Endothelial cell of umbilical vein (primary cell): ENCODE measurements at regions not wholly inside any gene's neighbourhood (a gene's known extent, or its start where the extent isn't known, plus 50 kb on each side); places are given as distances from the start of the nearest gene placed in this dataset.

Experiments
- BruUV-seq: library from RNA; stranded (reverse); fragments of 400-500 nt; replicated peaks from 2 replicates; lab custom pipeline; 2021; lab: Mats Ljungman, UMichigan
- CTCF ChIA-PET: fragments of 300-600, 350-600 bp; sonication (Branson Sonifier 250); formaldehyde crosslinking; loops from one replicate; lab custom pipeline; 2021; ENCODE audit warnings: antibody characterized with exemption, inconsistent platforms; lab: Charles Lee
- POLR2A ChIA-PET: fragments of 300-600, 350-600 bp; sonication (Branson Sonifier 250); formaldehyde crosslinking; loops from one replicate; lab custom pipeline; 2021; ENCODE audit warnings: antibody characterized with exemption, inconsistent platforms; lab: Charles Lee
- DNase-seq: peaks from one replicate; pipeline ENCODE4 v3.0.0-alpha.2; 2011; ENCODE audit warnings: low read depth, low spot score
- FAIRE-seq: peaks from 2 replicates; lab custom pipeline; 2011; peaks lifted over from hg19 to GRCh38; lab: Jason Lieb, UNC
- H2AFZ ChIP-seq: 2 replicates; pipeline ENCODE4 v1.6.0; 2012; ENCODE audit warnings: low read depth, low read length, control low read depth, inconsistent platforms
- H3K27ac ChIP-seq: 2 replicates; pipeline ENCODE4 v1.5.1; 2011; ENCODE audit warnings: low read depth, mild to moderate bottlenecking, control low read depth, low read length, moderate library complexity; ENCODE audit not compliant: insufficient read depth
- H3K27me3 ChIP-seq, 2 experiments: 2 replicates each; pipeline versions ENCODE4 v1.6.0 to v1.6.1; 2011; ENCODE audit warnings: low read length in 2 of 2, mixed read lengths in 1 of 2; ENCODE audit not compliant: control insufficient read depth in 2 of 2, insufficient read depth in 2 of 2
- H3K36me3 ChIP-seq, 2 experiments: 2 replicates in 1 of 2; 3 replicates in 1 of 2; pipeline ENCODE4 v1.5.1; 2011; ENCODE audit warnings: low read length in 2 of 2, mild to moderate bottlenecking in 1 of 2, moderate library complexity in 1 of 2; ENCODE audit not compliant: control insufficient read depth in 2 of 2, insufficient read depth in 2 of 2; ENCODE audit errors: extremely low read depth in 1 of 2
- H3K4me1 ChIP-seq: 3 replicates; pipeline ENCODE4 v1.5.1; 2011; ENCODE audit warnings: mild to moderate bottlenecking, low read length; ENCODE audit not compliant: control insufficient read depth, insufficient read depth; ENCODE audit errors: extremely low read depth
- H3K4me2 ChIP-seq: 2 replicates; pipeline ENCODE4 v1.6.1; 2011; ENCODE audit warnings: low read length, control low read depth, mixed read lengths; ENCODE audit not compliant: insufficient read depth
- H3K4me3 ChIP-seq, 3 experiments: fragments of 200-600 bp in 1 of 3; sonication (generic), shearing (Covaris generic) in 1 of 3; replicated peaks in 1 of 3; 2 replicates each; pipeline ENCODE4 v1.5.1; 2011 to 2016; ENCODE audit warnings: control low read depth in 3 of 3, low read length in 3 of 3, mild to moderate bottlenecking in 2 of 3, inconsistent platforms in 1 of 3, low read depth in 1 of 3, moderate library complexity in 1 of 3; ENCODE audit not compliant: insufficient read depth in 1 of 3
- H3K79me2 ChIP-seq: 2 replicates; pipeline ENCODE4 v1.6.0; 2012; ENCODE audit warnings: low read length, inconsistent platforms; ENCODE audit not compliant: control insufficient read depth, insufficient read depth
- H3K9ac ChIP-seq: replicated peaks from 2 replicates; pipeline ENCODE3; 2011; ENCODE audit warnings: low read length, control low read depth; ENCODE audit not compliant: insufficient read depth; ENCODE audit errors: extremely low read depth
- H3K9me1 ChIP-seq: replicated peaks from 3 replicates; pipeline ENCODE4 v1.6.0; 2011; ENCODE audit warnings: mild to moderate bottlenecking, low read length; ENCODE audit not compliant: control insufficient read depth, insufficient read depth; ENCODE audit errors: extremely low read depth
- H3K9me3 ChIP-seq: replicated peaks from 2 replicates; pipeline ENCODE4 v1.5.1; 2012; ENCODE audit warnings: low read length, inconsistent platforms; ENCODE audit not compliant: control insufficient read depth, insufficient read depth
- H4K20me1 ChIP-seq: replicated peaks from 2 replicates; pipeline ENCODE3; 2011; ENCODE audit warnings: mild to moderate bottlenecking, low read length; ENCODE audit not compliant: control insufficient read depth, insufficient read depth; ENCODE audit errors: extremely low read depth
- CTCF ChIP-seq, 2 donors: IDR thresholded peaks; 1 replicate in 1 of 2; 2 replicates in 1 of 2; pipeline ENCODE4 v1.5.1; 2011; ENCODE audit warnings: low read length in 2 of 2, mild to moderate bottlenecking in 2 of 2, moderate library complexity in 2 of 2, control low read depth in 1 of 2, inconsistent platforms in 1 of 2, low read depth in 1 of 2; ENCODE audit not compliant: insufficient read depth in 1 of 2; ENCODE audit errors: extremely low read depth in 1 of 2
- EZH2 ChIP-seq: IDR thresholded peaks from 2 replicates; pipeline ENCODE4 v1.6.1; 2012; ENCODE audit warnings: borderline replicate concordance, low read depth, mild to moderate bottlenecking, moderate library complexity, low read length, inconsistent platforms; ENCODE audit not compliant: severe bottlenecking
- FOS ChIP-seq: IDR thresholded peaks from 2 replicates; pipeline ENCODE4 v1.6.1; 2011; ENCODE audit warnings: mild to moderate bottlenecking, low read length, moderate library complexity, borderline replicate concordance; ENCODE audit not compliant: insufficient read depth
- GATA2 ChIP-seq: IDR thresholded peaks from 2 replicates; pipeline ENCODE4 v1.7.0; 2011; ENCODE audit warnings: low read depth, mild to moderate bottlenecking, moderate library complexity, mixed read lengths, low read length; ENCODE audit not compliant: insufficient read length, insufficient read depth
- JUN ChIP-seq: IDR thresholded peaks from 2 replicates; pipeline ENCODE4 v1.6.1; 2011; ENCODE audit warnings: borderline replicate concordance, low read depth; ENCODE audit not compliant: insufficient read length, insufficient read depth
- MAX ChIP-seq: IDR thresholded peaks from 2 replicates; pipeline ENCODE4 v1.6.1; 2011; ENCODE audit not compliant: insufficient read depth, insufficient read length
- MYC ChIP-seq: IDR thresholded peaks from one replicate; pipeline ENCODE4 v1.6.1; 2011; ENCODE audit warnings: mild to moderate bottlenecking, low read depth, low read length
- POLR2A ChIP-seq: IDR thresholded peaks from 2 replicates; pipeline ENCODE4 v1.6.1; 2012; ENCODE audit warnings: low read depth, mild to moderate bottlenecking, control low read depth, low read length
- POLR2AphosphoS5 ChIP-seq: IDR thresholded peaks from 2 replicates; pipeline ENCODE4 v1.6.1; 2012; ENCODE audit warnings: low read depth, mild to moderate bottlenecking, control low read depth, low read length, moderate library complexity; ENCODE audit not compliant: insufficient read depth
- dilution Hi-C: fragments of 300-500 bp; cut with MboI; formaldehyde crosslinking; loops from one replicate; pipeline ENCODE4 v1.15.0; 2019; ENCODE audit warnings: low sequenced_read_pairs; ENCODE audit not compliant: extremely low pct_ligation_motif_present
- intact Hi-C: fragments of 100-400 bp; cut with micrococcal nuclease; formaldehyde crosslinking; loops from one replicate; pipeline ENCODE4 v1.10.0; 2022

GRCh38 chr10:33783557-33783956 lies 449.1 kb upstream of the NRP1 start:
- DNase-seq = no peak
- H3K9ac ChIP-seq = no peak overlapping the region
- no peaks in the 10 kb centered on the region for H3K9me1 ChIP-seq
- H3K4me1 ChIP-seq = no peaks in the 10 kb centered on the region
- no peaks in the 10 kb centered on the region for H3K79me2 ChIP-seq
- ChIA-PET CTCF (no interaction called here), POLR2A (no interaction called here)
- no peak for FAIRE-seq
- H3K27me3 ChIP-seq = peaks cover 2 to 13% of the 10 kb centered on the region in 2 experiments
- TF ChIP-seq GATA2 (no peak), POLR2A (no peak), FOS (no peak), MAX (no peak), JUN (no peak), POLR2AphosphoS5 (no peak), EZH2 (no peak), MYC (no peak)
- dilution Hi-C loops = no loop called here
- intact Hi-C loops = no loop called here
- no peak overlapping the region for H2AFZ ChIP-seq
- no peaks in the 10 kb centered on the region for H4K20me1 ChIP-seq
- no peak overlapping the region for H3K4me2 ChIP-seq
- no TSS peak for BruUV-seq
- no peak overlapping the region for H3K4me3 ChIP-seq
- no peaks in the 10 kb centered on the region for H3K9me3 ChIP-seq
- no peak overlapping the region for H3K27ac ChIP-seq
- H3K36me3 ChIP-seq = no peaks in the 10 kb centered on the region

GRCh38 chr10:33783078-33783477 lies 448.6 kb upstream of the NRP1 start:
- Histone ChIP-seq H3K4me2 (no peak overlapping the region), H3K4me1 (no peaks in the 10 kb centered on the region), H3K9ac (no peak overlapping the region), H3K4me3 (no peak overlapping the region), H3K9me3 (no peaks in the 10 kb centered on the region), H3K27ac (no peak overlapping the region), H3K27me3 (peaks cover 2 to 13% of the 10 kb centered on the region in 2 experiments), H4K20me1 (no peaks in the 10 kb centered on the region), H2AFZ (no peak overlapping the region), H3K79me2 (no peaks in the 10 kb centered on the region), H3K36me3 (no peaks in the 10 kb centered on the region), H3K9me1 (no peaks in the 10 kb centered on the region)
- TF ChIP-seq GATA2 (no peak), FOS (no peak), POLR2A (no peak), CTCF (IDR thresholded peaks at IDR 0.05; ENCODE audit: extremely low read depth in 1 of 2, insufficient read depth in 1 of 2, low read depth in 1 of 2, low read length in 2 of 2) (no peak), MYC (no peak), MAX (no peak), JUN (no peak), EZH2 (no peak), POLR2AphosphoS5 (no peak)
- CTCF ChIA-PET = no interaction called here
- intact Hi-C loops = no loop called here
- POLR2A ChIA-PET = no interaction called here
- FAIRE-seq = no peak
- dilution Hi-C loops = no loop called here
- no TSS peak for BruUV-seq
- DNase-seq = no peak
